ENCODE measurements at regions not wholly inside any gene's neighbourhood (a gene's known extent, or its start where the extent isn't known, plus 50 kb on each side); places are given as distances from the start of the nearest gene placed in this dataset.
A peak's percentile ranks its signal among the peaks of the same experiment; 100 is the strongest.

- no peaks in the 10 kb centered on the region for H3K4me1 ChIP-seq (ENCODE audit: control insufficient read depth in 1 of 2, insufficient read depth in 2 of 2, low read length in 2 of 2)
- no peak overlapping the region for H4K12ac ChIP-seq (ENCODE audit: low read depth, low read length)
- WGBS (ENCODE audit: extremely low coverage, insufficient coverage, insufficient read length), result no CpG with 5 or more reads among the region's 3 CpGs
Measured at GRCh38 chr3:78434801-78435200, 1333.0 kb downstream of the ROBO1 start.

GRCh38 chr3:78455166-78455565 lies 1312.6 kb downstream of the ROBO1 start:
- no peaks in the 10 kb centered on the region for H3K4me1 ChIP-seq (ENCODE audit: control insufficient read depth in 1 of 2, insufficient read depth in 2 of 2, low read length in 2 of 2)
- no peak overlapping the region for H2AFZ ChIP-seq (ENCODE audit: insufficient read depth, low read length, poor library complexity)
- H2BK5ac ChIP-seq (ENCODE audit: low read depth, low read length, poor library complexity), result no peak overlapping the region
- no peaks in the 10 kb centered on the region for H3K9me3 ChIP-seq (ENCODE audit: insufficient read depth, low read depth, low read length)
- no peaks in the 10 kb centered on the region for H3K79me2 ChIP-seq (ENCODE audit: control insufficient read depth, insufficient read depth, low read length, poor library complexity)
- H3K27me3 ChIP-seq (ENCODE audit: insufficient read depth, low read length), result no peaks in the 10 kb centered on the region
- H3K4ac ChIP-seq (ENCODE audit: low read depth, low read length), result no peak overlapping the region
- no peak overlapping the region for H4K91ac ChIP-seq (ENCODE audit: low read depth, low read length)
- no peak overlapping the region for H3K4me2 ChIP-seq (ENCODE audit: low read length)
- no peak overlapping the region for H3K18ac ChIP-seq (ENCODE audit: low read length)
- H3K4me3 ChIP-seq (ENCODE audit: low read depth, low read length), result no peak overlapping the region
- no peak overlapping the region for H3K23ac ChIP-seq (ENCODE audit: low read length)
- no peak overlapping the region for H2BK12ac ChIP-seq (ENCODE audit: low read length)
- H2AK5ac ChIP-seq (ENCODE audit: low read length), result no peak overlapping the region
- H3K14ac ChIP-seq (ENCODE audit: low read length), result no peak overlapping the region
- no peak for DNase-seq
- H3K36me3 ChIP-seq (ENCODE audit: control insufficient read depth in 1 of 2, insufficient read depth in 2 of 2, low read length in 2 of 2), result no peaks in the 10 kb centered on the region
- WGBS (ENCODE audit: extremely low coverage, insufficient coverage, insufficient read length), result no CpG with 5 or more reads among the region's 1 CpG
- no peak overlapping the region for H2BK120ac ChIP-seq (ENCODE audit: insufficient read depth, low read length, poor library complexity)
- H4K12ac ChIP-seq (ENCODE audit: low read depth, low read length), result no peak overlapping the region
- no peak overlapping the region for H3K27ac ChIP-seq (ENCODE audit: low read depth, low read length)
- no peak overlapping the region for H4K8ac ChIP-seq (ENCODE audit: low read depth, low read length)
- no peaks in the 10 kb centered on the region for H3K79me1 ChIP-seq (ENCODE audit: low read length)
- no peak overlapping the region for H3K9ac ChIP-seq (ENCODE audit: low read length)

More at GRCh38 chr3:78434801-78435200, 1333.0 kb downstream of the ROBO1 start:
- no peaks in the 10 kb centered on the region for H3K79me2 ChIP-seq (ENCODE audit: control insufficient read depth, insufficient read depth, low read length, poor library complexity)
- no peak overlapping the region for H3K4me3 ChIP-seq (ENCODE audit: low read depth, low read length)
- H3K23ac ChIP-seq (ENCODE audit: low read length), result no peak overlapping the region
- H4K91ac ChIP-seq (ENCODE audit: low read depth, low read length), result no peak overlapping the region
- H3K4ac ChIP-seq (ENCODE audit: low read depth, low read length), result no peak overlapping the region
- H3K79me1 ChIP-seq (ENCODE audit: low read length), result no peaks in the 10 kb centered on the region
- H3K18ac ChIP-seq (ENCODE audit: low read length), result no peak overlapping the region
- no peak overlapping the region for H3K27ac ChIP-seq (ENCODE audit: low read depth, low read length)
- H4K8ac ChIP-seq (ENCODE audit: low read depth, low read length), result no peak overlapping the region
- H2AFZ ChIP-seq (ENCODE audit: insufficient read depth, low read length, poor library complexity), result no peak overlapping the region
- no peak overlapping the region for H3K4me2 ChIP-seq (ENCODE audit: low read length)
- no peak overlapping the region for H3K9ac ChIP-seq (ENCODE audit: low read length)
- H3K27me3 ChIP-seq (ENCODE audit: insufficient read depth, low read length), result no peaks in the 10 kb centered on the region
- no peak overlapping the region for H2BK5ac ChIP-seq (ENCODE audit: low read depth, low read length, poor library complexity)
- no peak overlapping the region for H2AK5ac ChIP-seq (ENCODE audit: low read length)
- H3K36me3 ChIP-seq (ENCODE audit: control insufficient read depth in 1 of 2, insufficient read depth in 2 of 2, low read length in 2 of 2), result no peaks in the 10 kb centered on the region
- H3K14ac ChIP-seq (ENCODE audit: low read length), result no peak overlapping the region
- no peaks in the 10 kb centered on the region for H3K9me3 ChIP-seq (ENCODE audit: insufficient read depth, low read depth, low read length)
- no peak overlapping the region for H2BK12ac ChIP-seq (ENCODE audit: low read length)
- DNase-seq, result no peak
- no peak overlapping the region for H2BK120ac ChIP-seq (ENCODE audit: insufficient read depth, low read length, poor library complexity)

DNA sequence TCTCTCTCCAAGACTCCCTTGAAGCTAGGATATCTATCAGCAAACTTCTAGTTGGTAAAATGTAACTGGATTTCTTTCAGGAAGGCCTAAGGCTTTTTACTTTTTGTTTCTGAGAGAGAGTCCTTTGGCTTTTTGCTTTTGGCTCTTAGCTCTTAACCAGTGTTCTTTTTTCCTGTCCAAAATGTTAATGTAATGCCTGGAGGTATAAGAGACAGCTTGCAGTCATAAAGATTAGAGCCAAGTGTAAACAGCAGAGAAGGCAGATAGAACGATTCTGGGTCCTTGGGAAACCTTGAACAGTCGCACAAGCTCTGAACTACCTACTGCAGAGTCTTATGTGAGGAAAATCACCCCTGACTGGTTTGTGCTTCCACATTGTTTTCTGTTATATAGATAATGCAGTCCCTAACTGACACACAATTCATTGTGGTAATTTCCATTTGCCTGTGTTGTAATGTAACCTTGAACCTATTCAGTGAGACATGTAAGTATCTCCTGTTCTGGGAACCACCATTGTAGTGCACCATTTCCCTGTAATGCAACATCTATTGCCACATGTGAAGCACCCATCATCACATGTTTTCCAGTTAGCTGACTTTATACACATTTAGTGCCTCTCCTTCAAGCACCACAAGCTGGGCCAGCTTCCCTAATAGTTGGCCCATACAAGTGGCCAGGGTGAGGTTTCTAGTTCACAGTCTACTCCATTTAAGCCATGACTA lies 1311.9 kb downstream of the ROBO1 start:
- no peak overlapping the region for H3K4me2 ChIP-seq (ENCODE audit: low read length)
- no peak overlapping the region for H4K91ac ChIP-seq (ENCODE audit: low read depth, low read length)
- DNase-seq, result no peak
- H2AK5ac ChIP-seq (ENCODE audit: low read length), result no peak overlapping the region
- H2AFZ ChIP-seq (ENCODE audit: insufficient read depth, low read length, poor library complexity), result no peak overlapping the region
- no peak overlapping the region for H2BK5ac ChIP-seq (ENCODE audit: low read depth, low read length, poor library complexity)
- no peaks in the 10 kb centered on the region for H3K79me1 ChIP-seq (ENCODE audit: low read length)
- H3K36me3 ChIP-seq (ENCODE audit: control insufficient read depth in 1 of 2, insufficient read depth in 2 of 2, low read length in 2 of 2), result no peaks in the 10 kb centered on the region
- H3K14ac ChIP-seq (ENCODE audit: low read length), result no peak overlapping the region
- WGBS (ENCODE audit: extremely low coverage, insufficient coverage, insufficient read length), result no CpG with 5 or more reads among the region's 2 CpGs
- H3K79me2 ChIP-seq (ENCODE audit: control insufficient read depth, insufficient read depth, low read length, poor library complexity), result no peaks in the 10 kb centered on the region
- no peak overlapping the region for H4K12ac ChIP-seq (ENCODE audit: low read depth, low read length)
- H4K8ac ChIP-seq (ENCODE audit: low read depth, low read length), result peak overlapping the region; percentile 28
- no peaks in the 10 kb centered on the region for H3K27me3 ChIP-seq (ENCODE audit: insufficient read depth, low read length)
- no peaks in the 10 kb centered on the region for H3K4me1 ChIP-seq (ENCODE audit: control insufficient read depth in 1 of 2, insufficient read depth in 2 of 2, low read length in 2 of 2)
- H2BK120ac ChIP-seq (ENCODE audit: insufficient read depth, low read length, poor library complexity), result no peak overlapping the region
- no peak overlapping the region for H3K4ac ChIP-seq (ENCODE audit: low read depth, low read length)
- no peak overlapping the region for H2BK12ac ChIP-seq (ENCODE audit: low read length)
- no peak overlapping the region for H3K18ac ChIP-seq (ENCODE audit: low read length)
- H3K23ac ChIP-seq (ENCODE audit: low read length), result no peak overlapping the region
- H3K9me3 ChIP-seq (ENCODE audit: insufficient read depth, low read depth, low read length), result no peaks in the 10 kb centered on the region
- no peak overlapping the region for H3K27ac ChIP-seq (ENCODE audit: low read depth, low read length)
- H3K4me3 ChIP-seq (ENCODE audit: low read depth, low read length), result no peak overlapping the region
- H3K9ac ChIP-seq (ENCODE audit: low read length), result no peak overlapping the region

- H3K4ac ChIP-seq (ENCODE audit: low read depth, low read length), result no peak overlapping the region
- H4K91ac ChIP-seq (ENCODE audit: low read depth, low read length), result no peak overlapping the region
- H3K9ac ChIP-seq (ENCODE audit: low read length), result no peak overlapping the region
- H3K4me2 ChIP-seq (ENCODE audit: low read length), result no peak overlapping the region
- no peak overlapping the region for H4K8ac ChIP-seq (ENCODE audit: low read depth, low read length)
- H2BK120ac ChIP-seq (ENCODE audit: insufficient read depth, low read length, poor library complexity), result peak overlapping the region; percentile 60
- H3K27me3 ChIP-seq (ENCODE audit: insufficient read depth, low read length), result no peaks in the 10 kb centered on the region
- no peak overlapping the region for H2BK12ac ChIP-seq (ENCODE audit: low read length)
- no peak overlapping the region for H2AFZ ChIP-seq (ENCODE audit: insufficient read depth, low read length, poor library complexity)
- no peak for DNase-seq
- H3K27ac ChIP-seq (ENCODE audit: low read depth, low read length), result no peak overlapping the region
- H2AK5ac ChIP-seq (ENCODE audit: low read length), result no peak overlapping the region
- H2BK5ac ChIP-seq (ENCODE audit: low read depth, low read length, poor library complexity), result no peak overlapping the region
- no peaks in the 10 kb centered on the region for H3K9me3 ChIP-seq (ENCODE audit: insufficient read depth, low read depth, low read length)
- no peak overlapping the region for H3K23ac ChIP-seq (ENCODE audit: low read length)
- no CpG with 5 or more reads among the region's 2 CpGs for WGBS (ENCODE audit: extremely low coverage, insufficient coverage, insufficient read length)
- no peaks in the 10 kb centered on the region for H3K4me1 ChIP-seq (ENCODE audit: control insufficient read depth in 1 of 2, insufficient read depth in 2 of 2, low read length in 2 of 2)
- H4K12ac ChIP-seq (ENCODE audit: low read depth, low read length), result no peak overlapping the region
- no peaks in the 10 kb centered on the region for H3K79me2 ChIP-seq (ENCODE audit: control insufficient read depth, insufficient read depth, low read length, poor library complexity)
- no peak overlapping the region for H3K18ac ChIP-seq (ENCODE audit: low read length)
- H3K14ac ChIP-seq (ENCODE audit: low read length), result no peak overlapping the region
- no peaks in the 10 kb centered on the region for H3K36me3 ChIP-seq (ENCODE audit: control insufficient read depth in 1 of 2, insufficient read depth in 2 of 2, low read length in 2 of 2)
- no peak overlapping the region for H3K4me3 ChIP-seq (ENCODE audit: low read depth, low read length)
- H3K79me1 ChIP-seq (ENCODE audit: low read length), result peaks cover 1% of the 10 kb centered on the region
Measured at GRCh38 chr3:78459796-78460195, 1308.0 kb downstream of the ROBO1 start.
